Transverse colon (tissue), 4 donors: ENCODE measurements at regions not wholly inside any gene's neighbourhood (a gene's known extent, or its start where the extent isn't known, plus 50 kb on each side); places are given as distances from the start of the nearest gene placed in this dataset.

Experiments used
- DNase-seq: peaks from one replicate; pipeline ENCODE4 v3.0.0-alpha.2; 2019
- H3K27ac ChIP-seq, 4 donors: fragments of 200-600 bp; sonication (generic); 2 replicates each; pipeline ENCODE4 v1.5.1; 2016 to 2018; ENCODE audit warnings: inconsistent platforms in 4 of 4
- H3K27me3 ChIP-seq: fragments of 200-600 bp; sonication (generic); 2 replicates; pipeline ENCODE4 v1.5.1; 2017; ENCODE audit warnings: inconsistent platforms
- H3K36me3 ChIP-seq, 4 donors: fragments of 200-600 bp; sonication (generic); 2 replicates each; pipeline ENCODE4 v1.5.1; 2017 to 2019; ENCODE audit warnings: inconsistent platforms in 4 of 4
- H3K4me1 ChIP-seq, 4 donors: fragments of 200-600 bp; sonication (generic); 2 replicates each; pipeline ENCODE4 v1.5.1; 2017 to 2020; ENCODE audit warnings: inconsistent platforms in 4 of 4
- H3K4me3 ChIP-seq, 4 donors: fragments of 200-600 bp; sonication (generic); 1 replicate in 1 of 4; 2 replicates in 3 of 4; pipeline versions ENCODE4 v1.5.1 to v1.6.1; 2017 to 2019; ENCODE audit warnings: inconsistent platforms in 4 of 4
- H3K9me3 ChIP-seq, 2 donors: fragments of 200-600 bp; sonication (generic); 2 replicates each; pipeline ENCODE4 v1.5.1; 2017 to 2019; ENCODE audit warnings: inconsistent platforms in 2 of 2
- CTCF ChIP-seq, 5 experiments: fragments of 200-600 bp in 3 of 5; fragments of 450-650 bp in 2 of 5; sonication (generic) in 3 of 5; IDR thresholded peaks; 1 replicate in 2 of 5; 2 replicates in 3 of 5; pipeline ENCODE4 v1.5.1; 2016 to 2017; ENCODE audit warnings: antibody characterized with exemption in 5 of 5, inconsistent platforms in 3 of 5, mild to moderate bottlenecking in 2 of 5, moderate library complexity in 1 of 5
- EP300 ChIP-seq: sonication (generic); formaldehyde crosslinking; IDR thresholded peaks from one replicate; pipeline ENCODE4 v1.6.1; 2017; ENCODE audit warnings: antibody characterized with exemption, low read depth
- POLR2A ChIP-seq: fragments of 450-650 bp; IDR thresholded peaks from one replicate; pipeline ENCODE4 v1.6.1; 2016; ENCODE audit warnings: antibody characterized with exemption, mild to moderate bottlenecking, moderate library complexity
- POLR2AphosphoS5 ChIP-seq, 3 donors: sonication (generic); formaldehyde crosslinking; IDR thresholded peaks; one replicate each; pipeline ENCODE4 v1.6.1; 2016; ENCODE audit warnings: antibody characterized with exemption in 3 of 3
- WGBS, 2 donors: methylation state at CpG; one replicate each; pipeline ENCODE4 v1.1.5; 2018; ENCODE audit warnings: low coverage in 1 of 2; 5-methylcytosine and 5-hydroxymethylcytosine counted together
- in situ Hi-C, 4 donors: fragments of 200-750 bp; cut with MboI; loops; one replicate each; pipeline versions ENCODE4 v1.15.0 to v1.15.1; 2017; ENCODE audit warnings: low sequenced_read_pairs in 3 of 4, low pct_ligation_motif_present in 1 of 4, low pct_unique_long_range_greater_than_20kb in 1 of 4
- intact Hi-C: fragments of 100-400 bp; cut with DNase I; formaldehyde crosslinking; loops from one replicate; pipeline ENCODE4 v1.15.1; 2023; ENCODE audit warnings: low total_unique reads

- in situ Hi-C loops (no loop called here), intact Hi-C loops (no loop called here)
- no peak for TF ChIP-seq POLR2AphosphoS5 (IDR thresholded peaks at IDR 0.05)
- TF ChIP-seq EP300 = no peak
- TF ChIP-seq POLR2A = no peak
- no peaks in the 10 kb centered on the region for H3K27me3 ChIP-seq
- no peaks in the 10 kb centered on the region for H3K4me1 ChIP-seq
- H3K36me3 ChIP-seq = no peaks in the 10 kb centered on the region
- no peak for DNase-seq
- no peak overlapping the region for H3K27ac ChIP-seq
- H3K4me3 ChIP-seq = no peak overlapping the region
- 79 to 80% methylated on average over 2 of the region's 2 CpGs for WGBS, 2 donors
- no peaks in the 10 kb centered on the region for H3K9me3 ChIP-seq
Measured at GRCh38 chr7:22027475-22027874, 81.8 kb upstream of the CDCA7L start.

- H3K9me3 ChIP-seq = no peaks in the 10 kb centered on the region
- H3K36me3 ChIP-seq = no peaks in the 10 kb centered on the region
- in situ Hi-C loops = no loop called here
- no peaks in the 10 kb centered on the region for H3K4me1 ChIP-seq
- TF ChIP-seq EP300 (no peak), CTCF (IDR thresholded peaks at IDR 0.05) (no peak), POLR2AphosphoS5 (IDR thresholded peaks at IDR 0.05) (no peak)
- no peak for DNase-seq
- intact Hi-C loops = no loop called here
- no peak overlapping the region for H3K27ac ChIP-seq
- H3K4me3 ChIP-seq = no peak overlapping the region
- 73 to 78% methylated on average over 6 to 7 of the region's 7 CpGs for WGBS, 2 donors
- no peaks in the 10 kb centered on the region for H3K27me3 ChIP-seq
Measured at GRCh38 chr7:22025983-22026382, 80.3 kb upstream of the CDCA7L start.

GRCh38 chr7:22025075-22025474, 79.4 kb upstream of the CDCA7L start:
- H3K27ac ChIP-seq = no peak overlapping the region
- H3K4me3 ChIP-seq = no peak overlapping the region
- no peaks in the 10 kb centered on the region for H3K4me1 ChIP-seq
- H3K36me3 ChIP-seq = no peaks in the 10 kb centered on the region
- no peak for DNase-seq
- 95 to 100% methylated on average over 2 of the region's 2 CpGs for WGBS, 2 donors
- in situ Hi-C loops (no loop called here), intact Hi-C loops (no loop called here)
- H3K27me3 ChIP-seq = no peaks in the 10 kb centered on the region
- no peaks in the 10 kb centered on the region for H3K9me3 ChIP-seq
- TF ChIP-seq POLR2AphosphoS5 (IDR thresholded peaks at IDR 0.05) (no peak), POLR2A (no peak), CTCF (IDR thresholded peaks at IDR 0.05) (no peak), EP300 (no peak)

- no peaks in the 10 kb centered on the region for H3K4me1 ChIP-seq
- H3K4me3 ChIP-seq = no peak overlapping the region
- H3K27ac ChIP-seq = no peak overlapping the region
- H3K27me3 ChIP-seq = no peaks in the 10 kb centered on the region
- WGBS, 2 donors = 79 to 83% methylated on average over 3 of the region's 3 CpGs
- H3K36me3 ChIP-seq = no peaks in the 10 kb centered on the region
- DNase-seq = no peak
- TF ChIP-seq POLR2AphosphoS5 (IDR thresholded peaks at IDR 0.05) (no peak), CTCF (IDR thresholded peaks at IDR 0.05) (no peak), EP300 (no peak), POLR2A (no peak)
- intact Hi-C loops (no loop called here), in situ Hi-C loops (loop anchor here in 1 of 4 donors (25.0 kb wide), 1 partner anchor 758 kb away; no protein-coding TSS in a partner anchor)
- no peaks in the 10 kb centered on the region for H3K9me3 ChIP-seq
Measured at GRCh38 chr7:22019931-22020330, 74.2 kb upstream of the CDCA7L start.

GRCh38 chr7:22016507-22016906, 70.8 kb upstream of the CDCA7L start:
- TF ChIP-seq EP300 (no peak), POLR2A (no peak), POLR2AphosphoS5 (IDR thresholded peaks at IDR 0.05) (no peak), CTCF (IDR thresholded peaks at IDR 0.05) (no peak)
- Histone ChIP-seq H3K27ac (no peak overlapping the region), H3K9me3 (no peaks in the 10 kb centered on the region), H3K27me3 (no peaks in the 10 kb centered on the region), H3K4me1 (no peaks in the 10 kb centered on the region), H3K4me3 (no peak overlapping the region), H3K36me3 (no peaks in the 10 kb centered on the region)
- intact Hi-C loops = no loop called here
- in situ Hi-C loops = loop anchor here in 1 of 4 donors (25.0 kb wide), 1 partner anchor 754 kb away; no protein-coding TSS in a partner anchor
- WGBS, 2 donors = 40 to 49% methylated on average over 3 to 5 of the region's 5 CpGs
- no peak for DNase-seq
